GF-D8 (cell line): ENCODE measurements at regions not wholly inside any gene's neighbourhood (a gene's known extent, or its start where the extent isn't known, plus 50 kb on each side); places are given as distances from the start of the nearest gene placed in this dataset.

Source experiments
- DNase-seq: peaks from one replicate; lab custom pipeline; 2025; lab: John Stamatoyannopoulos, UW

DNA sequence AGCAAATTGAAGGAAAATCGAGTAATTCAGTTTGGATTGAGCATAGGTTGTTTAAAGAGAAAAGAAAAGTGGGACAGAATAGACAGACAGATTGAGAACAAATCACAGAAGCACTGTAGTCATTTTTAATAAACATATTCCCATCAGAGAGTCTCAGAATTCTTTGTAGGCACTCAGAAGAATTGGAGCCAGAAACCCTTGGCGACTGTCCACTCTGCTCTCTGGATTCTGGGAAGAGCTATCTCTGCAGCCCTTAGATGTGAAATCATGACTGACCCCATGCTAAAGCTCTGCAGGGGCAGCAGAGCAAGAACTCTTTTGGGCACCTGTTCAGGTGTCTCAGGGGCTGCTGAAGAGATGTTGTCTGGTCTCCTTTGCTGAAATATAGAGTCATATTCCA, 223.7 kb upstream of the KIRREL3 start:
- DNase-seq = no peak

- DNase-seq = no peak
These were observed 223.1 kb upstream of the KIRREL3 start for GRCh38 chr11:127223633-127224032.

GRCh38 chr11:127223026-127223425, 222.5 kb upstream of the KIRREL3 start:
- no peak for DNase-seq

DNA sequence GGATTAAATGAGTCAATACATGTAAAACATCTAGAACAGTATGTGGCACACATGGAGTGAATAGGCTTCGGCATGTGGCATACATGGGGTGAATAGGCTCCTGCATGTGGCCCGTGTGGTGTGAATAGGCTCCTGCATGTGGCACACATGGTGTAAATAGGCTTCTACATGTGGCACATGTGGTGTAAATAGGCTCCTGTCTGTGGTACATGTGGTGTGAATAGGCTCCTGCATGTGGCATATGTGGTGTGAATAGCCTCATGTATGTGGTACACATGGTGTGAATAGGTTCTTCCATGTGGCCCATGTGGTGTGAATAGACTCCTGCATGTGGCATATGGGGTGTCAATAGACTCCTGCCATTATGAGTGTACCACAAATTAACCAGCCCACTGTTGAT, 219.1 kb upstream of the KIRREL3 start:
- DNase-seq = no peak

- no peak for DNase-seq
These were observed 217.7 kb upstream of the KIRREL3 start for GRCh38 chr11:127218275-127218608.

DNA sequence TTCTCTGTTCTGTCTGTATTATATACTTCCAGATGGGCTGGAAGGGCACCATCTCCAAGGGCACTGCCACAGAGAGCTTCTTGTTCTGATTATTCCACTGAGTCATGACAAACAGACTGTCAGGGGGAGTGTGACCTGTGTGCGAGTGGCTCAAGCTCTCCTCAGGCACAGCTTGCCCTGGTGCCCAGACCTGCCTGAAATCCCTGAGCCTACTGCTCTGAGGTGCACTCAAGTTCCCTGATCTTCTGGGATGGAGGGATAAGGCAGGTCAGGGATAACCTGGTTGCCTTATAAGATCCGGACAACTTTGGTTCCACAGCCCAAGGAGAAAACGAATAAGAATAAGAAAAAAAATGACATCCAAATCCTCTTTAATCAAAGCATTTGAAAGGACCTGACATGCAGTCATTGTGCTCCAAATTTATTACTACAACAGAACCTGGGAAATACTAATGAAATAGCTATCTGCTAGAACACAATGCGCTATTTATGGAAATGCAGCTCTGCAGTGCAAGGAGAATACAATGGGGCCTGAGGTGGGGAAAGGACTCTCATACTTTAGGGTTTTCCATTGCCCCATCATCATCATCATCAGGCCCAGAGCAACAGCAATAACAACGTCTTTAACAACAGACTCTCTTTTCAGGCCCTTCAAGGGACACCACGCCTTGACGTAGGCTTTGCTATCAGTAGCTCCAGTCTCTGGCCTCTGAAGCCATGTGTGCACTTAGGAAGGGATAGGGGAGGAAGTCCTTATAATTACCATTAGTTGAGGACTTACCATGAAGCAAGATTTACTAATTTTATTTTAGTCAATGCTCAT, 217.1 kb upstream of the KIRREL3 start:
- no peak for DNase-seq

- DNase-seq = no peak
These were observed 205.2 kb upstream of the KIRREL3 start for GRCh38 chr11:127205688-127206217.

DNA sequence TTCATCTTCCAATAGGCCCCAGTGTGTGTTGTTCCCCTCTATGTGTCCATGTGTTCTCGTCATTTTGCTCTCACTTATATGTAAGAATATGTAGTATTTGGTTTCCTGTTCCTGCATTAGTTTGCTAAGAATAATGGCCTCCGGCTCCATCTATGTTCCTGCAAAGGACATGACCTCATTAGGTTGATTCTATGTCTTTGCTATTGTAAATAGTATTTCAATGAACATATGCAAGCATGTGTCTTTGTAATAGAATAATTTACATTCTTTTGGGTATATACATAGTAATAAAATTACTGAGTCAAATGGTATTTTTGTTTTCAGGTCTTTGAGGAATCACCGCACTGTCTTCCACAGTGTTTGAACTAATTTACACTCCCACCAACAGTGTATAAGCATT, 202.9 kb upstream of the KIRREL3 start:
- DNase-seq = no peak

GRCh38 chr11:127202105-127202504, 201.5 kb upstream of the KIRREL3 start:
- no peak for DNase-seq

DNA sequence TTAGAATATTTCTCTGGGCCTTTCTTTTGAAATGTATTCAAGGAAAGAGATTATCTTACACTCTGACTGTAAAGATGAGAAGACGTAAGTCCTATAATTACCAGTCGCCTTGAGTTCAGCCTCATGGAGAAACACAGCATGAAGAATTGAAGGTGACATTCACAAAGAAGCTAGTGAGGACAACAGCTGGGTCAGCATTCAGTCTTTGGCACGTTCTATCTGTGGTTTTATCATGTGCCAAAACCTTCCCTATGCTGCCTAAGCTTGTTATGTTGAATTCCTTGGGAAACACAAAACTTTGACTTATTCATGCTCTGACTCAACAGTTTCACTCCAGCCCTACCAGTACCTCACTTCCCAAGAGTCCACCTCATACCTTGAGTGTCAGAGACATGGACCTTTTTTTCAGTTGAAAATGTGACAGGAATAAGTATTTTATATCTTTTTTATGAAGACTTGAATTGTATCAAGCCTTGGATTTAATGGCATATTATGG, 198.8 kb upstream of the KIRREL3 start:
- no peak for DNase-seq

DNA sequence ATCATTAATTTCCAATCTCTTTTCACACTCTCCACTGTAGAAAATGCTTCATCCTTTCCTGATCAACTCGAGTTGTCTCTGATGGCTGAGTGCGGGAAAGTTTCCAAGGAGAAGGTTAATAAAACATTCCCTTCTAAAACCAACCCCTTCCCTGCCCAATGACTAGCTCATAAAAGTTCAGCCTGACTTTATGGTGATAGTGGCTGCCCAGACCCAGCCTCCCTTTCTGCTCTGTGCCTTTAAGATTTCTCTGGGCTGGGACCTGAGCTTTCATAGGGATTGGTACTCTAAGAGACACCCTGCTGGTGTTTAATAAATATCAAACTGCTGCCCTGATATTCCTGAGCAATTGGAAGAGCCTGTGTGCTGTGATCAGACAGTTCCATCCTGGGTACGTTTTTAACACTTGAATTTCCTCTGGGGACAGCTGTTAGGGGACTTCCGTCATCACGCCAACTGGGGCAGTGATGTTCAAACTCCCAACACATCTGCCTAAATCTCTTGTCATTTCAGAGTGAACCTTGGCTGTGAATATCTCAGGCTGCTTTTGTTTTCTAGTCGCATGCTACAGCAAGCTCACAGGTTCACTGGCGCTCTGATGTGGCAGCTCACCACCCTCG, 195.0 kb upstream of the KIRREL3 start:
- DNase-seq = no peak

GRCh38 chr11:127194521-127194920, 194.0 kb upstream of the KIRREL3 start:
- no peak for DNase-seq

GRCh38 chr11:127193950-127194349, 193.4 kb upstream of the KIRREL3 start:
- no peak for DNase-seq

DNA sequence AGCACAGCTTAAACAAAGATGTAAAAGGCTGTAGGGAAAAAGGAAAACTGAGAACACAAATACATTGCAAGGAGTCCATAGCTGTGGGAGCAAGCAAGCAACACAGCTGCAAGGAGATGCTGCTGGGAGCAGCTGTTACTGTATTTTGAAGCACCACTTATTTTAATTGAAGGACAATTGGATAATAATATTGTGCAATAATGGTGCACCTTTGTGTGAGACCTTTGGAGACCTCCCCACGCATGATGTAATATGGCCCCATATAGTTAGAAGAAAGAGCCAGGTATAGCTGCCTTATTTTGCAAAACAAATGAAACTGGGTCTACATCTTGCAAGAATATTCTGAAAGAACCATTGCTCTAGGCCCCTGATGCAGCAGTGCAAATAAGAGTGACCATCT, 191.1 kb upstream of the KIRREL3 start:
- DNase-seq = no peak

- DNase-seq = no peak
These were observed 190.7 kb upstream of the KIRREL3 start for GRCh38 chr11:127191261-127191660.

DNA sequence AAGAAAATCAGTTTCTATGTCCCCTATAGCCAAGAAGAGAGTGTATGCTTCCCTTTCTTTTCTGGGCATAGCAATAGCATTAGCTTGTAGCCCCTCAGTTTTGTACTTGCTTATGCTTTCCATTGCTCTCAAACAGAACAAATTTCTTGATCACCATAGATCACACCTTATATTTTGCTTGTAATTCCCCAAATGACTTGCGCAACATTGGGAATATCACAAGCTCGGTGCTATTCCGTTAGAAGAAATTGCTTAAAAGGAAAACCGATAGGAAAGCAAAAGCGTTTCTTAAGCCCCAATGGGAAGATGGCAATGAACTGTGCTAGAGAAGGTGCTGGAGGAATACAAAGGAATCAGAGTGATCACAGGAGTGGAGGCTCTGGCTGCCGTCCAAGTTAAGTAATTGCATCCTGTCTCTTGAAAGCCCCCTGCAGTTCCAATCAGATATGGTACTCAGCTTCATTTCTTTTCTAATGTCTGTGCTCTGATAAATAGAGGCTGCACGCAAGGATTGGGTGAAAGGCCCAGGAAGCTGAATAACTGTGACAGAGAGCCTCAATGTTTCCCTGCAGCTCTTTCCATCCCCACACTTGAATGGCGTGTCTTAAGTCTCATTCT, 182.1 kb upstream of the KIRREL3 start:
- no peak for DNase-seq

DNA sequence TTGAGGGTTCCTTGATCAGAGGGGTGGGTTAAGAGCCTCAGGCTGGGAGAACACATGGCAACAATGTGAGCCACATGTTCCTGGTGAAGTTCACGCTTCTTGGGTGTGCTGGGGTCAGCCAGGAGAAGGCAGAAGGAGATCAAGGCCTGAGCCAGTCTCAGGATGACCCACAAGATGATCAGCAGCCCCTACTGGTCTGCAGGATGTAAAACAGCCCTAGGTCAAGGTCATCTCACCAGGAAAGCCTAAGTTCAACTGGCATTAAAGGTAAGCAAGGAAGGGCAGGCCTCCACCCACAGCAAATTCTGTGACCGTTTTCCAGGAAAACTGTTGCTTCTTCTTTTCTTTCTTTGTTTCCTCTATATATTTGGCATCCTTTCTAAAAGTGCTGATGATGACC, 156.7 kb upstream of the KIRREL3 start:
- no peak for DNase-seq

DNA sequence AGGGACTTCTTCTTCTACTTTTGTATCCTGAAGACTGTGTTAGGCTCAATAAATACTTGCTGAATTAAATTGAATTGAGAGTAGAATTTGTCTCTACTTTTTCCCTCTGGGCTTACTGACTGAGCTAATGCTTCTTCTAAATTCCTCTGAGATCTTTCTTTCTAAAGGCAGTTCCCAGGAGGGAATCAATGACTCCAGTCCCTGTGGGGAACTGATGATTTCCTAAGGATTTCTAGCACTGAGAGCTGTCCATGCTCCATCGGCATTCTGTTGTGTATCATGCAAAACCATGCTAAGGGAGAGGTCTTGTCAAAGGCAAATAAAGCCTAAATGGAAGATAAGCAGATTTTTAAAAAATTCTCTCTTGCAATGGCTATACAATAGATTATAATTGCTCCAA, 148.8 kb upstream of the KIRREL3 start:
- DNase-seq = no peak

DNA sequence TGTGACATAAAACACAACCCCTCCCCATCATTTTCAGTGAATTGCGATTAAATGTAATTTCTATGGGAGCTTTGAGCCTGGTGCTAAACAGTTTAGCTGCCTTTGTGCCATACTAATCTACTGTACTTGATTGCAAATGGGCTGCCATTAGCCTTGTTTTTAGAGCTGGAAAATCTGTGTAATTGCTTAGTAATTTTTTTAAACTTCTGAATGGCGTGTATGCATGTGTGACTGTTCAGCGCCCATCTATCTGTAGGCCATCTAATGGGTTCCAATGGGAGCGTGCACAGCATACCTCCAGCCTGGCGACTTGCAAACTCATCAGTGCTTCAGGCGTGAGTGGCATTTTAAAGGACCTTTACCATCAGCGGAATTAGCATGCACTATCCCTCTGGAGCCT, 142.7 kb upstream of the KIRREL3 start:
- DNase-seq = no peak

- DNase-seq = no peak
These were observed 138.0 kb upstream of the KIRREL3 start for GRCh38 chr11:127138613-127139012.

GRCh38 chr11:127137771-127138280, 137.3 kb upstream of the KIRREL3 start:
- no peak for DNase-seq

GRCh38 chr11:127136438-127136837, 135.9 kb upstream of the KIRREL3 start:
- DNase-seq = no peak

- no peak for DNase-seq
These were observed 134.7 kb upstream of the KIRREL3 start for GRCh38 chr11:127135256-127135655.
